ENCODE measurements at regions not wholly inside any gene's neighbourhood (a gene's known extent, or its start where the extent isn't known, plus 50 kb on each side); places are given as distances from the start of the nearest gene placed in this dataset.
"Not testable (repeated sequence)": the region's sequence is repeated elsewhere in the genome, so short reads cannot be mapped to it uniquely, and the experiment has no call there.

GRCh38 chr9:22170556-22170955, 161.5 kb upstream of the CDKN2B start:
- Histone ChIP-seq H3K36me3 (no peaks in the 10 kb centered on the region), H3K9me3 (no peaks in the 10 kb centered on the region), H3K27ac (no peak overlapping the region), H3K4me3 (no peak overlapping the region), H3K4me1 (no peaks in the 10 kb centered on the region), H3K27me3 (no peaks in the 10 kb centered on the region)
- no peak for DNase-seq
- TF ChIP-seq, protein P1, sequence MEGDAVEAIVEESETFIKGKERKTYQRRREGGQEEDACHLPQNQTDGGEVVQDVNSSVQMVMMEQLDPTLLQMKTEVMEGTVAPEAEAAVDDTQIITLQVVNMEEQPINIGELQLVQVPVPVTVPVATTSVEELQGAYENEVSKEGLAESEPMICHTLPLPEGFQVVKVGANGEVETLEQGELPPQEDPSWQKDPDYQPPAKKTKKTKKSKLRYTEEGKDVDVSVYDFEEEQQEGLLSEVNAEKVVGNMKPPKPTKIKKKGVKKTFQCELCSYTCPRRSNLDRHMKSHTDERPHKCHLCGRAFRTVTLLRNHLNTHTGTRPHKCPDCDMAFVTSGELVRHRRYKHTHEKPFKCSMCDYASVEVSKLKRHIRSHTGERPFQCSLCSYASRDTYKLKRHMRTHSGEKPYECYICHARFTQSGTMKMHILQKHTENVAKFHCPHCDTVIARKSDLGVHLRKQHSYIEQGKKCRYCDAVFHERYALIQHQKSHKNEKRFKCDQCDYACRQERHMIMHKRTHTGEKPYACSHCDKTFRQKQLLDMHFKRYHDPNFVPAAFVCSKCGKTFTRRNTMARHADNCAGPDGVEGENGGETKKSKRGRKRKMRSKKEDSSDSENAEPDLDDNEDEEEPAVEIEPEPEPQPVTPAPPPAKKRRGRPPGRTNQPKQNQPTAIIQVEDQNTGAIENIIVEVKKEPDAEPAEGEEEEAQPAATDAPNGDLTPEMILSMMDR (IDR thresholded peaks at IDR 0.05) = no peak
- no peak for TF ChIP-seq POLR2A (IDR thresholded peaks at IDR 0.05)
- WGBS, 2 donors = 64 to 77% methylated on average over 2 of the region's 2 CpGs
- intact Hi-C loops (cut with DNase I) = no loop called here

DNA sequence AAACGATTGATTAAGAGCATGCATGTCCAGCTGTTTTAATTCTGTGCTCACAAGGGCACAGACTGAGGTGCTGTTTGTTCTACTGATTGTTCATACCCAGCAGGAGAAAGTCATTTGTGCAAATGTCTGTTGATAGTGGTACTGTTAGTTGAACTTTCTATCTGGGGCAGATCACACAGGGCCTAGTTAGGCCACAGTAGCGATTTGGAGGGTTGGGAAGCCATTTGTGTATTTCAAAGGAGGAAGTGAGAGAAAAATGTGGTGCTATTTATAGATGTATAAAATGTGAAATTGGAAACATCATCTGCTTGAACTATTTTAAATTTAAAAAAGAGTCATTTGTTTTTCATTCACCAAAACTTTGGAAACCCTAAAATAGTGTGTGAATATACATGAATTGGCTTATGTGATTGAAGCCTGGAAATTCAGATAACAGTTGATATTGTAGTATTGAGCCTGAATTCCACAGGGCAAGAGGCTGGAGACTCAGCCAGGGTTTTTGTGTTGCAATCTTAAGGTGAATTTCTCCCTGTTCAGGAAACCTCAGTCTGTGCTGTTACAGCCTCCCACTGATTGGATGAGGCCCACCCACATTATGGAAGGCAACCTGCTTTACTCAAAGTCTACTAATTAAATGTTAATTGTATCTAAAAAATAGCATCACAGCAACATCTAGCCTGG, 162.0 kb upstream of the CDKN2B start:
- intact Hi-C loops (cut with DNase I) = no loop called here
- TF ChIP-seq POLR2A (IDR thresholded peaks at IDR 0.05) = no peak
- TF ChIP-seq, protein P1 (IDR thresholded peaks at IDR 0.05) = no peak
- no peak overlapping the region for H3K4me3 ChIP-seq
- no peaks in the 10 kb centered on the region for H3K9me3 ChIP-seq
- 52 to 82% methylated on average over 2 of the region's 2 CpGs for WGBS, 2 donors
- no peaks in the 10 kb centered on the region for H3K36me3 ChIP-seq
- H3K4me1 ChIP-seq = no peaks in the 10 kb centered on the region
- H3K27me3 ChIP-seq = no peaks in the 10 kb centered on the region
- no peak for DNase-seq
- H3K27ac ChIP-seq = no peak overlapping the region

- TF ChIP-seq POLR2A (IDR thresholded peaks at IDR 0.05) = no peak
- TF ChIP-seq, protein P1 (IDR thresholded peaks at IDR 0.05) = no peak
- Histone ChIP-seq H3K27ac (no peak overlapping the region), H3K9me3 (no peaks in the 10 kb centered on the region), H3K27me3 (no peaks in the 10 kb centered on the region), H3K4me1 (no peaks in the 10 kb centered on the region), H3K36me3 (no peaks in the 10 kb centered on the region), H3K4me3 (no peak overlapping the region)
- intact Hi-C loops (cut with DNase I) = no loop called here
- DNase-seq = no peak
- WGBS, 2 donors = 85 to 96% methylated on average over 3 of the region's 3 CpGs
Observed at GRCh38 chr9:22171691-22172090, 162.6 kb upstream of the CDKN2B start.

GRCh38 chr9:22173908-22174307, 164.8 kb upstream of the CDKN2B start:
- no peaks in the 10 kb centered on the region for H3K27me3 ChIP-seq
- H3K36me3 ChIP-seq = no peaks in the 10 kb centered on the region
- whole genome bisulfite sequencing, 2 donors = 82 to 83% methylated on average over 2 of the region's 2 CpGs
- TF ChIP-seq, protein P1 (IDR thresholded peaks at IDR 0.05) = no peak
- TF ChIP-seq POLR2A (IDR thresholded peaks at IDR 0.05) = no peak
- no peaks in the 10 kb centered on the region for H3K9me3 ChIP-seq
- no peak overlapping the region for H3K4me3 ChIP-seq
- H3K27ac ChIP-seq = no peak overlapping the region
- no peak for DNase-seq
- no peaks in the 10 kb centered on the region for H3K4me1 ChIP-seq
- intact Hi-C loops (cut with DNase I) = no loop called here

DNA sequence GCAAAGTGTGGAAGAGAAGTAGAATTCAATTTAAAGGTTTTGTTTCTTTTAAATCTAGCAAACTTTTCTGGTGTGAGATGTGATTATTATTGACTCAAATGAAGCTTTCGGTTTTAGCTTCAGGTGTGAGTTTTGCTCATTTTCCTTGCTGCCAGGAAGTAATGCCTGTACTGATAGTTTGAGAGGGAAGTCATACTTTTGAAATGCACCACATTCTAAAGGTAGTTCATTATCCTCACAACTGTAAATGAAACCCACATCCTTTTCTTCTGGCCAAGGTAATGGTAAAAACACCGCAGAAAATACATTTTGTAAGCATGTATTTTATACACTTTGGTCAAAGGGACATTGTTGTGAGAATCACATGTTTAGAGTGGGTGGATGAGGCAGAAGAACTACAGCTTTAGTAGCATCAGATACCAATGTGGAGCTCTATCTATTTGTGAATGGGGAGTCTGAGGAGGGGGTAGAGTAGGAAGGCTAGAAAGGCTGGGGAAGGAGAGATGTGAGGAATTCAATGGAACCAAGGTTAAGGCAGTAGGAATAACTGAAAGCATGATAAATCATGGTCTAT, 167.0 kb upstream of the CDKN2B start:
- no peaks in the 10 kb centered on the region for H3K36me3 ChIP-seq
- WGBS, 2 donors = 63 to 72% methylated on average over 2 of the region's 2 CpGs
- H3K27ac ChIP-seq = no peak overlapping the region
- H3K4me1 ChIP-seq = no peaks in the 10 kb centered on the region
- H3K4me3 ChIP-seq = no peak overlapping the region
- TF ChIP-seq, protein P1 (IDR thresholded peaks at IDR 0.05) = no peak
- no peak for TF ChIP-seq POLR2A (IDR thresholded peaks at IDR 0.05)
- intact Hi-C loops (cut with DNase I) = no loop called here
- H3K27me3 ChIP-seq = no peaks in the 10 kb centered on the region
- no peaks in the 10 kb centered on the region for H3K9me3 ChIP-seq
- DNase-seq = no peak

GRCh38 chr9:22181021-22181420, 171.9 kb upstream of the CDKN2B start:
- H3K9me3 ChIP-seq; H3K27ac ChIP-seq; H3K27me3 ChIP-seq; H3K36me3 ChIP-seq; DNase-seq; H3K4me3 ChIP-seq; intact Hi-C loops (cut with DNase I); H3K4me1 ChIP-seq: not testable (repeated sequence)
- 75 to 80% methylated on average over 2 of the region's 2 CpGs for whole genome bisulfite sequencing, 2 donors

Data from esophagus squamous epithelium (tissue), 5 donors.